ENCODE measurements at regions not wholly inside any gene's neighbourhood (a gene's known extent, or its start where the extent isn't known, plus 50 kb on each side); places are given as distances from the start of the nearest gene placed in this dataset.

GRCh38 chr3:153268564-153269279 lies 106.7 kb downstream of the RAP2B start:
- Histone ChIP-seq H3K4me3 (ENCODE audit: low read length) (no peak overlapping the region), H3K9ac (ENCODE audit: low read length) (no peak overlapping the region)

GRCh38 chr3:153269730-153270129 lies 107.7 kb downstream of the RAP2B start:
- TF ChIP-seq CTCF (IDR thresholded peaks at IDR 0.05; ENCODE audit: low read depth, low read length) (no peak), EZH2phosphoT487 (IDR thresholded peaks at IDR 0.05; ENCODE audit: low read depth) (no peak)
- Histone ChIP-seq H3K4me3 (ENCODE audit: low read length) (no peak overlapping the region), H2AFZ (ENCODE audit: low read depth, low read length) (no peak overlapping the region), H3K9me3 (ENCODE audit: insufficient read depth, low read length) (no peaks in the 10 kb centered on the region), H3K36me3 (replicated peaks; ENCODE audit: low read depth, low read length) (no peaks in the 10 kb centered on the region), H3K79me2 (ENCODE audit: low read length) (no peaks in the 10 kb centered on the region), H3K4me1 (ENCODE audit: low read length) (no peaks in the 10 kb centered on the region), H3K4me2 (ENCODE audit: low read length) (no peak overlapping the region), H4K20me1 (ENCODE audit: insufficient read depth, low read length) (no peaks in the 10 kb centered on the region), H3K9ac (ENCODE audit: low read length) (no peak overlapping the region), H3K27me3 (ENCODE audit: low read depth, low read length) (no peaks in the 10 kb centered on the region), H3K27ac (ENCODE audit: low read length) (no peak overlapping the region)

More at GRCh38 chr3:153268564-153269279, 106.7 kb downstream of the RAP2B start:
- H3K27ac ChIP-seq (ENCODE audit: low read length): no peak overlapping the region
- TF ChIP-seq CTCF (IDR thresholded peaks at IDR 0.05; ENCODE audit: low read depth, low read length): no peak
- no peak for TF ChIP-seq EZH2phosphoT487 (IDR thresholded peaks at IDR 0.05; ENCODE audit: low read depth)
- H3K27me3 ChIP-seq (ENCODE audit: low read depth, low read length): no peaks in the 10 kb centered on the region
- H4K20me1 ChIP-seq (ENCODE audit: insufficient read depth, low read length): no peaks in the 10 kb centered on the region
- no peaks in the 10 kb centered on the region for H3K36me3 ChIP-seq (replicated peaks; ENCODE audit: low read depth, low read length)
- H3K9me3 ChIP-seq (ENCODE audit: insufficient read depth, low read length): no peaks in the 10 kb centered on the region
- no peak overlapping the region for H3K4me2 ChIP-seq (ENCODE audit: low read length)
- no peaks in the 10 kb centered on the region for H3K4me1 ChIP-seq (ENCODE audit: low read length)
- no peaks in the 10 kb centered on the region for H3K79me2 ChIP-seq (ENCODE audit: low read length)
- no peak overlapping the region for H2AFZ ChIP-seq (ENCODE audit: low read depth, low read length)

GRCh38 chr3:153273217-153273616 lies 111.2 kb downstream of the RAP2B start:
- no peak overlapping the region for H3K9ac ChIP-seq (ENCODE audit: low read length)
- H3K9me3 ChIP-seq (ENCODE audit: insufficient read depth, low read length): no peaks in the 10 kb centered on the region
- H2AFZ ChIP-seq (ENCODE audit: low read depth, low read length): no peak overlapping the region
- no peaks in the 10 kb centered on the region for H3K79me2 ChIP-seq (ENCODE audit: low read length)
- TF ChIP-seq EZH2phosphoT487 (IDR thresholded peaks at IDR 0.05; ENCODE audit: low read depth) (no peak), CTCF (IDR thresholded peaks at IDR 0.05; ENCODE audit: low read depth, low read length) (no peak)
- no peaks in the 10 kb centered on the region for H3K4me1 ChIP-seq (ENCODE audit: low read length)
- no peak overlapping the region for H3K27ac ChIP-seq (ENCODE audit: low read length)
- no peaks in the 10 kb centered on the region for H3K36me3 ChIP-seq (replicated peaks; ENCODE audit: low read depth, low read length)
- no peaks in the 10 kb centered on the region for H3K27me3 ChIP-seq (ENCODE audit: low read depth, low read length)
- H4K20me1 ChIP-seq (ENCODE audit: insufficient read depth, low read length): no peaks in the 10 kb centered on the region
- no peak overlapping the region for H3K4me2 ChIP-seq (ENCODE audit: low read length)
- no peak overlapping the region for H3K4me3 ChIP-seq (ENCODE audit: low read length)

DNA sequence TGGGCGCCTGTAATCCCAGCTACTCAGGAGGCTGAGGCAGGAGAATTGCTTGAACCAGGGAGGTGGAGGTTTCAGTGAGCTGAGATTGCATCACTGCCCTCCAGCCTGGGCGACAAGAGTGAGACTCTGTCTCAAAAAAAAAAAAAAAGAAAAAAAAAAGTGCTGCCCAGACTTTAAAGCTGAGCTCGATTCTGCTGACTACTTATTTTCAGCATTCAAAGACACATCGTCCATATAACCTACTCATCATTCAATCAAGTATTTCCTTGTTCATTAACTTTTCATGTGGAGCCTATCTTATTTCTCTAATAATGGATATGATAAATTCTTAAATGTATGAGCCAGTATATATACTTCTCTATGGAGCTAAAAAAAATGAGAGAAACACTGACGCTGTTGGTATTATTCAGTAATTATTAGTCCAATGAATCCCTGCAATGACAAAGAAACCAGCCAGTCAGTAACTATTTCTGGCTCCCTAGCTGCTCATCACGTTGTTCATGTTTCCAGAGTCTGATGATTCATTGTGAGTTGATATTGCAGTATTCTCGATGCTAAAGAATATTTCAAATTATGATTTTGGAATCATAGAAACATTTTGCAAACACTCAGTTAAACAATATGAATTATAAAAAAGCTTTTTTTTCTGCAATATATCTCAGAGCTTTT lies 111.9 kb downstream of the RAP2B start:
- TF ChIP-seq EZH2phosphoT487 (IDR thresholded peaks at IDR 0.05; ENCODE audit: low read depth) (no peak), CTCF (IDR thresholded peaks at IDR 0.05; ENCODE audit: low read depth, low read length) (no peak)
- H3K27me3 ChIP-seq (ENCODE audit: low read depth, low read length): no peaks in the 10 kb centered on the region
- no peaks in the 10 kb centered on the region for H3K9me3 ChIP-seq (ENCODE audit: insufficient read depth, low read length)
- H3K79me2 ChIP-seq (ENCODE audit: low read length): no peaks in the 10 kb centered on the region
- H3K4me2 ChIP-seq (ENCODE audit: low read length): no peak overlapping the region
- H3K9ac ChIP-seq (ENCODE audit: low read length): no peak overlapping the region
- H2AFZ ChIP-seq (ENCODE audit: low read depth, low read length): no peak overlapping the region
- H3K36me3 ChIP-seq (replicated peaks; ENCODE audit: low read depth, low read length): no peaks in the 10 kb centered on the region
- H3K4me3 ChIP-seq (ENCODE audit: low read length): no peak overlapping the region
- H3K27ac ChIP-seq (ENCODE audit: low read length): no peak overlapping the region
- H3K4me1 ChIP-seq (ENCODE audit: low read length): no peaks in the 10 kb centered on the region
- no peaks in the 10 kb centered on the region for H4K20me1 ChIP-seq (ENCODE audit: insufficient read depth, low read length)
